H9 (cell line): ENCODE measurements at regions not wholly inside any gene's neighbourhood (a gene's known extent, or its start where the extent isn't known, plus 50 kb on each side); places are given as distances from the start of the nearest gene placed in this dataset.

Experiments used
- DNase-seq: peaks from one replicate; pipeline ENCODE4 v3.0.0-alpha.2; 2017
- H2AFZ ChIP-seq: one replicate; pipeline ENCODE4 v1.6.1; 2013; ENCODE audit warnings: mild to moderate bottlenecking, low read length, control low read depth, moderate library complexity
- H2AK5ac ChIP-seq: 2 replicates; pipeline ENCODE4 v1.6.1; 2013; ENCODE audit warnings: low read length, control low read depth, mixed read lengths; ENCODE audit not compliant: insufficient read length
- H2BK120ac ChIP-seq: one replicate; pipeline ENCODE4 v1.6.1; 2013; ENCODE audit warnings: low read depth, mild to moderate bottlenecking, low read length, control low read depth, inconsistent platforms; ENCODE audit not compliant: poor library complexity, severe bottlenecking
- H2BK12ac ChIP-seq: 2 replicates; pipeline ENCODE4 v1.6.1; 2013; ENCODE audit warnings: low read length, control low read depth, mixed read lengths, low read depth; ENCODE audit not compliant: insufficient read length
- H2BK15ac ChIP-seq: 2 replicates; pipeline ENCODE4 v1.6.1; 2013; ENCODE audit warnings: low read depth, low read length, control low read depth
- H2BK20ac ChIP-seq: one replicate; pipeline ENCODE4 v1.6.1; 2013; ENCODE audit warnings: low read depth, mild to moderate bottlenecking, low read length, control low read depth, inconsistent platforms; ENCODE audit not compliant: poor library complexity, severe bottlenecking
- H2BK5ac ChIP-seq: 2 replicates; pipeline ENCODE4 v1.6.1; 2013; ENCODE audit warnings: low read length, control low read depth, mixed read lengths; ENCODE audit not compliant: insufficient read length
- H3K14ac ChIP-seq: 2 replicates; pipeline ENCODE4 v1.6.1; 2013; ENCODE audit warnings: low read length, control low read depth; ENCODE audit not compliant: insufficient read depth
- H3K18ac ChIP-seq: 2 replicates; pipeline ENCODE4 v1.6.1; 2013; ENCODE audit warnings: low read depth, mild to moderate bottlenecking, mixed read lengths, low read length, control low read depth; ENCODE audit not compliant: insufficient read length
- H3K23ac ChIP-seq: 2 replicates; pipeline ENCODE4 v1.6.1; 2013; ENCODE audit warnings: low read length, control low read depth, mixed read lengths, low read depth; ENCODE audit not compliant: insufficient read length
- H3K23me2 ChIP-seq: 2 replicates; pipeline ENCODE4 v1.6.1; 2013; ENCODE audit warnings: low read depth, mild to moderate bottlenecking, mixed read lengths, low read length, control low read depth; ENCODE audit not compliant: insufficient read length, poor library complexity, severe bottlenecking
- H3K27ac ChIP-seq: 2 replicates; pipeline ENCODE4 v1.5.1; 2013; ENCODE audit warnings: low read length, control low read depth, mixed read lengths, low read depth; ENCODE audit not compliant: insufficient read length
- H3K27me3 ChIP-seq: 2 replicates; pipeline ENCODE4 v1.6.1; 2013; ENCODE audit warnings: low read length, control low read depth, inconsistent platforms; ENCODE audit not compliant: insufficient read depth
- H3K4ac ChIP-seq: 2 replicates; pipeline ENCODE4 v1.6.1; 2013; ENCODE audit warnings: low read depth, mild to moderate bottlenecking, control low read depth, inconsistent platforms, low read length, moderate library complexity
- H3K4me1 ChIP-seq: 2 replicates; pipeline ENCODE4 v1.6.1; 2013; ENCODE audit warnings: low read length, control low read depth, inconsistent platforms; ENCODE audit not compliant: insufficient read depth
- H3K4me2 ChIP-seq: 2 replicates; pipeline ENCODE4 v1.6.1; 2013; ENCODE audit warnings: low read length, control low read depth, mixed read lengths; ENCODE audit not compliant: insufficient read length, insufficient read depth
- H3K56ac ChIP-seq: 2 replicates; pipeline ENCODE4 v1.6.1; 2013; ENCODE audit warnings: low read depth, mild to moderate bottlenecking, mixed read lengths, low read length, control low read depth; ENCODE audit not compliant: insufficient read length
- H3K79me1 ChIP-seq: 2 replicates; pipeline ENCODE4 v1.6.1; 2013; ENCODE audit warnings: low read depth, mild to moderate bottlenecking, moderate library complexity, low read length, control low read depth, inconsistent platforms; ENCODE audit not compliant: insufficient read depth, poor library complexity, severe bottlenecking
- H3K79me2 ChIP-seq: 2 replicates; pipeline ENCODE4 v1.6.1; 2013; ENCODE audit warnings: low read length, control low read depth, inconsistent platforms; ENCODE audit not compliant: insufficient read depth
- H3K9ac ChIP-seq: 2 replicates; pipeline ENCODE4 v1.6.1; 2013; ENCODE audit warnings: low read length, control low read depth, mixed read lengths; ENCODE audit not compliant: insufficient read length; ENCODE audit errors: extremely low read depth
- H3K9me3 ChIP-seq: one replicate; pipeline ENCODE4 v1.6.1; 2013; ENCODE audit warnings: low read depth, low read length, inconsistent platforms; ENCODE audit not compliant: control insufficient read depth
- H3T11ph ChIP-seq: one replicate; pipeline ENCODE4 v1.6.1; 2013; ENCODE audit warnings: mild to moderate bottlenecking, low read length, control low read depth, inconsistent platforms
- H4K20me1 ChIP-seq: one replicate; pipeline ENCODE4 v1.6.1; 2013; ENCODE audit not compliant: control insufficient read depth, insufficient read length, insufficient read depth
- H4K5ac ChIP-seq: 2 replicates; pipeline ENCODE4 v1.6.1; 2013; ENCODE audit warnings: low read depth, mild to moderate bottlenecking, mixed read lengths, low read length, control low read depth; ENCODE audit not compliant: insufficient read length
- H4K8ac ChIP-seq: replicated peaks from 2 replicates; pipeline ENCODE4 v1.6.1; 2013; ENCODE audit warnings: low read length, control low read depth, mixed read lengths, low read depth; ENCODE audit not compliant: insufficient read length
- H4K91ac ChIP-seq: 2 replicates; pipeline ENCODE4 v1.6.1; 2013; ENCODE audit warnings: low read depth, mild to moderate bottlenecking, moderate library complexity, mixed read lengths, low read length, control low read depth; ENCODE audit not compliant: insufficient read length
- H3K27ac Mint-ChIP-seq, 3 experiments: 2 replicates in 2 of 3; 3 replicates in 1 of 3; pipeline ENCODE4 v1.8.0; 2020 to 2021; ENCODE audit warnings: mixed read lengths in 3 of 3, mild to moderate bottlenecking in 1 of 3, moderate library complexity in 1 of 3
- H3K27me3 Mint-ChIP-seq: 2 replicates; pipeline ENCODE4 v1.8.0; 2021; ENCODE audit warnings: low read depth, mild to moderate bottlenecking, moderate library complexity, mixed read lengths
- H3K36me3 Mint-ChIP-seq, 3 experiments: 2 replicates in 2 of 3; 3 replicates in 1 of 3; pipeline ENCODE4 v1.8.0; 2020 to 2021; ENCODE audit warnings: low read depth in 3 of 3, mixed read lengths in 3 of 3; ENCODE audit not compliant: insufficient read depth in 1 of 3
- H3K4me1 Mint-ChIP-seq, 2 experiments: 2 replicates each; pipeline ENCODE4 v1.8.0; 2020; ENCODE audit warnings: mixed read lengths in 2 of 2
- H3K4me3 Mint-ChIP-seq, 2 experiments: 2 replicates in 1 of 2; 3 replicates in 1 of 2; pipeline ENCODE4 v1.8.0; 2020 to 2021; ENCODE audit warnings: mild to moderate bottlenecking in 2 of 2, mixed read lengths in 2 of 2, moderate library complexity in 1 of 2
- H3K9me3 Mint-ChIP-seq, 2 experiments: 2 replicates in 1 of 2; 3 replicates in 1 of 2; pipeline ENCODE4 v1.8.0; 2020; ENCODE audit warnings: mild to moderate bottlenecking in 2 of 2, mixed read lengths in 2 of 2, moderate library complexity in 1 of 2
- TF ChIP-seq, protein P1 (sequence below): fragments of 200-600 bp; sonication (generic); conservative IDR thresholded peaks from 3 replicates; pipeline ENCODE4 v1.8.0; 2021; ENCODE audit warnings: antibody characterized with exemption, mild to moderate bottlenecking

DNA sequence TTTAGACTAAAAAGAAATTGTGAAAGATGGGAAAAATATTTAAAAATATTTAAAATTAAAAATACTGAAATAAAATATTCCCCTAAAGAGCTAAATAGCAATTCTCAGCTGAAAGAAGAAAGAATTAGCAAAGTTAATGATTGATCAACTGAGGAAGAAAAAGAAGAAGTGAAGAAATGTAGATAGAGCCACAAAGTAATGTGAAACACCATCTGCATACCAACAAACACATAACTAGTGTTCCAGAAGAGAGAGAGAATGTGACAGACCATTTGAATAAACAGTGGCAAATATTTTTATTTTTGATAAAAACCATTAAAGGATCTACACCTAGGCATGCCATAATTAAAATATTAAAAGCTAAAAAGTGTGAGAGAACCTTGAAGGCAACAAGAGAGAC lies 784.5 kb upstream of the ZWINT start:
- H3K79me2 ChIP-seq: no peaks in the 10 kb centered on the region
- H2AFZ ChIP-seq: no peak overlapping the region
- Mint-ChIP-seq H3K4me1 (no peaks in the 10 kb centered on the region), H3K27ac (no peak overlapping the region), H3K27me3 (peaks cover 97% of the 10 kb centered on the region), H3K9me3 (peaks cover 11 to 16% of the 10 kb centered on the region in 2 experiments), H3K4me3 (no peak overlapping the region), H3K36me3 (peaks cover 4 to 7% (median 5%) of the 10 kb centered on the region in 3 experiments)
- no peak overlapping the region for H3K23ac ChIP-seq
- H3K18ac ChIP-seq: no peak overlapping the region
- no peak overlapping the region for H3K56ac ChIP-seq
- H3T11ph ChIP-seq: no peak overlapping the region
- no peak overlapping the region for H4K91ac ChIP-seq
- H3K79me1 ChIP-seq: no peaks in the 10 kb centered on the region
- no peak overlapping the region for H3K4ac ChIP-seq
- peaks cover 26% of the 10 kb centered on the region for H3K27me3 ChIP-seq
- H2BK5ac ChIP-seq: no peak overlapping the region
- TF ChIP-seq, protein P1, sequence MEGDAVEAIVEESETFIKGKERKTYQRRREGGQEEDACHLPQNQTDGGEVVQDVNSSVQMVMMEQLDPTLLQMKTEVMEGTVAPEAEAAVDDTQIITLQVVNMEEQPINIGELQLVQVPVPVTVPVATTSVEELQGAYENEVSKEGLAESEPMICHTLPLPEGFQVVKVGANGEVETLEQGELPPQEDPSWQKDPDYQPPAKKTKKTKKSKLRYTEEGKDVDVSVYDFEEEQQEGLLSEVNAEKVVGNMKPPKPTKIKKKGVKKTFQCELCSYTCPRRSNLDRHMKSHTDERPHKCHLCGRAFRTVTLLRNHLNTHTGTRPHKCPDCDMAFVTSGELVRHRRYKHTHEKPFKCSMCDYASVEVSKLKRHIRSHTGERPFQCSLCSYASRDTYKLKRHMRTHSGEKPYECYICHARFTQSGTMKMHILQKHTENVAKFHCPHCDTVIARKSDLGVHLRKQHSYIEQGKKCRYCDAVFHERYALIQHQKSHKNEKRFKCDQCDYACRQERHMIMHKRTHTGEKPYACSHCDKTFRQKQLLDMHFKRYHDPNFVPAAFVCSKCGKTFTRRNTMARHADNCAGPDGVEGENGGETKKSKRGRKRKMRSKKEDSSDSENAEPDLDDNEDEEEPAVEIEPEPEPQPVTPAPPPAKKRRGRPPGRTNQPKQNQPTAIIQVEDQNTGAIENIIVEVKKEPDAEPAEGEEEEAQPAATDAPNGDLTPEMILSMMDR: no peak
- H3K27ac ChIP-seq: no peak overlapping the region
- H3K9ac ChIP-seq: no peak overlapping the region
- H4K5ac ChIP-seq: no peak overlapping the region
- no peak overlapping the region for H3K4me2 ChIP-seq
- no peak overlapping the region for H2BK15ac ChIP-seq
- H2BK12ac ChIP-seq: no peak overlapping the region
- H4K8ac ChIP-seq: no peak overlapping the region
- no peak overlapping the region for H2BK20ac ChIP-seq
- H3K9me3 ChIP-seq: no peaks in the 10 kb centered on the region
- no peak overlapping the region for H2BK120ac ChIP-seq
- H4K20me1 ChIP-seq: no peaks in the 10 kb centered on the region
- DNase-seq: no peak
- no peak overlapping the region for H3K14ac ChIP-seq
- no peak overlapping the region for H2AK5ac ChIP-seq
- H3K4me1 ChIP-seq: no peaks in the 10 kb centered on the region
- no peaks in the 10 kb centered on the region for H3K23me2 ChIP-seq
